ENCODE measurements at regions not wholly inside any gene's neighbourhood (a gene's known extent, or its start where the extent isn't known, plus 50 kb on each side); places are given as distances from the start of the nearest gene placed in this dataset.

GRCh38 chr16:51050377-51050706, 100.7 kb downstream of the SALL1 start:
- H3K4me3 ChIP-seq (ENCODE audit: control insufficient read depth, low read depth, low read length) = no peak overlapping the region
- DNase-seq (ENCODE audit: low read depth) = no peak
- no peak for TF ChIP-seq CTCF (conservative IDR thresholded peaks at IDR 0.05; ENCODE audit: control insufficient read depth, insufficient read depth, low read depth, low read length)

GRCh38 chr16:51049678-51050376, 101.2 kb downstream of the SALL1 start:
- DNase-seq (ENCODE audit: low read depth) = no peak
- no peak overlapping the region for H3K4me3 ChIP-seq (ENCODE audit: control insufficient read depth, low read depth, low read length)
- TF ChIP-seq CTCF (conservative IDR thresholded peaks at IDR 0.05; ENCODE audit: control insufficient read depth, insufficient read depth, low read depth, low read length) = no peak

- no peak for DNase-seq (ENCODE audit: low read depth)
- TF ChIP-seq CTCF (conservative IDR thresholded peaks at IDR 0.05; ENCODE audit: control insufficient read depth, insufficient read depth, low read depth, low read length) = no peak
- no peak overlapping the region for H3K4me3 ChIP-seq (ENCODE audit: control insufficient read depth, low read depth, low read length)
These were observed 101.8 kb downstream of the SALL1 start for GRCh38 chr16:51049276-51049675.

- H3K4me3 ChIP-seq (ENCODE audit: control insufficient read depth, low read depth, low read length) = no peak overlapping the region
- DNase-seq (ENCODE audit: low read depth) = peak; percentile 17
- no peak for TF ChIP-seq CTCF (conservative IDR thresholded peaks at IDR 0.05; ENCODE audit: control insufficient read depth, insufficient read depth, low read depth, low read length)
These were observed 102.5 kb downstream of the SALL1 start for GRCh38 chr16:51048544-51048943.

- no peak for DNase-seq (ENCODE audit: low read depth)
- no peak for TF ChIP-seq CTCF (conservative IDR thresholded peaks at IDR 0.05; ENCODE audit: control insufficient read depth, insufficient read depth, low read depth, low read length)
- H3K4me3 ChIP-seq (ENCODE audit: control insufficient read depth, low read depth, low read length) = no peak overlapping the region
These were observed 105.3 kb downstream of the SALL1 start for GRCh38 chr16:51045794-51046193.

- no peak for TF ChIP-seq CTCF (conservative IDR thresholded peaks at IDR 0.05; ENCODE audit: control insufficient read depth, insufficient read depth, low read depth, low read length)
These were observed 105.9 kb downstream of the SALL1 start for GRCh38 chr16:51045186-51045585.

GRCh38 chr16:51041546-51041945, 109.5 kb downstream of the SALL1 start:
- DNase-seq (ENCODE audit: low read depth) = no peak
- TF ChIP-seq CTCF (conservative IDR thresholded peaks at IDR 0.05; ENCODE audit: control insufficient read depth, insufficient read depth, low read depth, low read length) = no peak
- no peak overlapping the region for H3K4me3 ChIP-seq (ENCODE audit: control insufficient read depth, low read depth, low read length)

More at GRCh38 chr16:51045186-51045585, 105.9 kb downstream of the SALL1 start:
- H3K4me3 ChIP-seq (ENCODE audit: control insufficient read depth, low read depth, low read length) = no peak overlapping the region
- DNase-seq (ENCODE audit: low read depth) = no peak
